HepG2 (cell line): ENCODE measurements at regions not wholly inside any gene's neighbourhood (a gene's known extent, or its start where the extent isn't known, plus 50 kb on each side); places are given as distances from the start of the nearest gene placed in this dataset.

ENCODE experiments used
- ATAC-seq: fragments of 200-7000 bp; cut with Tn5 transposase; 3 replicates; pipeline ENCODE4 v1.9.1; 2020; ENCODE audit warnings: mild to moderate bottlenecking, moderate library complexity
- BruUV-seq: library from RNA; stranded (reverse); fragments of 400-500 nt; replicated peaks from 2 replicates; lab custom pipeline; 2021; lab: Mats Ljungman, UMichigan
- CTCF ChIA-PET: fragments of 300-600 bp; formaldehyde crosslinking; extraction: SDS; loops from one replicate; lab custom pipeline; 2021; ENCODE audit warnings: low total read pairs, inconsistent platforms, low intra/inter-chr PET ratio; lab: Yijun Ruan, JAX
- POLR2A ChIA-PET: fragments of 350-600 bp; sonication (Branson Sonifier 250); formaldehyde crosslinking; loops from one replicate; lab custom pipeline; 2020; ENCODE audit warnings: antibody characterized with exemption, inconsistent platforms; lab: Yijun Ruan, JAX
- DNase-seq: peaks from one replicate; pipeline ENCODE4 v3.0.0-alpha.2; 2015; ENCODE audit warnings: low spot score
- FAIRE-seq: peaks from 3 replicates; lab custom pipeline; 2011; peaks lifted over from hg19 to GRCh38; lab: Jason Lieb, UNC
- H2AFZ ChIP-seq: one replicate; pipeline ENCODE4 v1.6.1; 2011; ENCODE audit warnings: low read length, inconsistent platforms
- H3K27ac ChIP-seq: fragments of 300-600 bp; 3 replicates; pipeline ENCODE4 v1.8.0; 2011; ENCODE audit warnings: mixed run types, mild to moderate bottlenecking, mixed read lengths, low read length, inconsistent platforms; ENCODE audit not compliant: insufficient read depth; ENCODE audit errors: extremely low read length
- H3K27me3 ChIP-seq, 2 experiments: fragments of 200-600 bp in 1 of 2; 2 replicates in 1 of 2; 3 replicates in 1 of 2; pipeline versions ENCODE4 v1.6.0 to v1.8.0; 2011; ENCODE audit warnings: low read length in 2 of 2, mild to moderate bottlenecking in 2 of 2, moderate library complexity in 2 of 2, inconsistent platforms in 1 of 2; ENCODE audit not compliant: insufficient read depth in 2 of 2, control insufficient read depth in 1 of 2
- H3K36me3 ChIP-seq, 2 experiments: fragments of 200-600 bp in 1 of 2; replicated peaks in 1 of 2; 2 replicates in 1 of 2; 3 replicates in 1 of 2; pipeline versions ENCODE4 v1.5.1 to v1.8.0; 2011; ENCODE audit warnings: low read length in 2 of 2, inconsistent platforms in 1 of 2; ENCODE audit not compliant: insufficient read depth in 2 of 2, control insufficient read depth in 1 of 2
- H3K4me1 ChIP-seq: 2 replicates; pipeline ENCODE4 v1.5.1; 2012; ENCODE audit warnings: low read length, inconsistent platforms; ENCODE audit not compliant: insufficient read depth
- H3K4me2 ChIP-seq: 2 replicates; pipeline ENCODE4 v1.6.0; 2011; ENCODE audit warnings: low read depth, low read length, inconsistent platforms
- H3K4me3 ChIP-seq, 3 experiments: fragments of 200-600 bp in 1 of 3; sonication (generic), shearing (Covaris generic) in 1 of 3; replicated peaks in 1 of 3; 2 replicates each; pipeline ENCODE4 v1.5.1; 2011 to 2016; ENCODE audit warnings: low read length in 3 of 3, inconsistent platforms in 2 of 3, low read depth in 2 of 3, mild to moderate bottlenecking in 2 of 3, control low read depth in 1 of 3, mixed read lengths in 1 of 3; ENCODE audit not compliant: insufficient read depth in 1 of 3
- H3K79me2 ChIP-seq: one replicate; pipeline ENCODE4 v1.6.1; 2011; ENCODE audit warnings: low read length, inconsistent platforms; ENCODE audit not compliant: insufficient read depth
- H3K9ac ChIP-seq: 2 replicates; pipeline ENCODE4 v1.6.0; 2011; ENCODE audit warnings: mild to moderate bottlenecking, low read depth, low read length, inconsistent platforms; ENCODE audit not compliant: insufficient read depth
- H3K9me3 ChIP-seq: 2 replicates; pipeline ENCODE4 v1.5.1; 2012; ENCODE audit warnings: mild to moderate bottlenecking, low read length
- H4K20me1 ChIP-seq: 2 replicates; pipeline ENCODE4 v1.6.0; 2011; ENCODE audit warnings: inconsistent platforms, mild to moderate bottlenecking, low read length, moderate library complexity; ENCODE audit not compliant: insufficient read depth
- ATF7 ChIP-seq, 2 experiments: fragments of 450-650 bp in 1 of 2; sonication (generic) in 1 of 2; formaldehyde crosslinking in 1 of 2; IDR thresholded peaks; 2 replicates each; pipeline versions ENCODE4 v1.4.0 to v1.6.1; 2016 to 2020; ENCODE audit warnings: antibody characterized with exemption in 1 of 2, mild to moderate bottlenecking in 1 of 2, missing genetic modification reagents in 1 of 2
- CREB1 ChIP-seq, 2 experiments: fragments of 450-650 bp in 1 of 2; IDR thresholded peaks; 2 replicates each; pipeline ENCODE4 v1.6.1; 2016 to 2017; ENCODE audit warnings: control low read depth in 1 of 2, mild to moderate bottlenecking in 1 of 2, missing compliant biosample characterization in 1 of 2, missing genetic modification characterization in 1 of 2
- ZSCAN25 ChIP-seq: sonication (generic); formaldehyde crosslinking; IDR thresholded peaks from 2 replicates; pipeline ENCODE4 v1.8.0; 2022; ENCODE audit warnings: mild to moderate bottlenecking, missing genetic modification reagents
- ZSCAN9 ChIP-seq: IDR thresholded peaks from 2 replicates; pipeline ENCODE4 v1.6.1; 2016; ENCODE audit warnings: borderline replicate concordance
- WGBS: methylation state at CpG from one replicate; pipeline ENCODE4 v1.1.6; 2017; ENCODE audit warnings: low lambda C conversion rate; 5-methylcytosine and 5-hydroxymethylcytosine counted together
- in situ Hi-C: cut with HindIII; loops from 2 replicates; pipeline ENCODE4 v1.10.0; 2017; ENCODE audit warnings: low pct_unique_long_range_greater_than_20kb; ENCODE audit not compliant: extremely low pct_ligation_motif_present
- intact Hi-C: fragments of 100-400 bp; cut with micrococcal nuclease; formaldehyde crosslinking; loops from one replicate; pipeline ENCODE4 v1.10.0; 2022; ENCODE audit not compliant: unreplicated experiment
- TF ChIP-seq, protein P1 (sequence below): sonication (generic); formaldehyde crosslinking; conservative IDR thresholded peaks from 2 replicates; pipeline ENCODE4 v1.4.0; 2020; ENCODE audit warnings: mild to moderate bottlenecking, missing genetic modification reagents, moderate library complexity
- TF ChIP-seq, protein P2 (sequence below), 2 experiments: sonication (generic) in 1 of 2; formaldehyde crosslinking in 1 of 2; IDR thresholded peaks; 2 replicates each; pipeline versions ENCODE4 v1.4.0 to v1.6.1; 2016 to 2020; ENCODE audit warnings: borderline replicate concordance in 1 of 2, low read depth in 1 of 2, mild to moderate bottlenecking in 1 of 2, missing genetic modification reagents in 1 of 2

DNA sequence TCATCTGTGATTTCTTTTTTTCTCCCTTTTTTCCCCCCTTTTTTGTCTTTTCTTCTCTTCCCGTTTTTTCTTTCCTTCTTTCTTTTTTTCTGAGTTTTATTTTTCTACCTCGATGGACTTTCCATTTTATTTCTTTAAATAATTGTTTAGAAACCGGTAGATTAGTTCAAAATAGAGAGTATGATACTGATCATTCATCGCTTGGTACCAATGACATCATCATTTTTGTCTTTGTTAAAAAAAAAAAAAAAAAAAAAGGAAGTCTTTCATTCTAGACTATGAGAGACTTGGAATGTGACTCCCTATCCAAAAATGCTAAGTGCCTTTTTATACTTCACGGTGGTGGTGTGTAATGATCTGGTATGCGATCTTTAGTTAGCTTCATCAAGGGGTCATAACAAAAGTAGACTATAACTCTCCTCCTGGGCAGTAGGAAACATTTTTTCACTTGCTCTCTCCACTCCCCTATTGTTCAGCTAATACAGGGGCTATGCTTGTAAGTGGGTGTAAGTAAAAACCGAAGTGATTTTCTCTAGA lies 1517.5 kb upstream of the ZEB2 start:
- H3K4me2 ChIP-seq: no peak overlapping the region
- in situ Hi-C loops (no loop called here), intact Hi-C loops (no loop called here)
- DNase-seq: no peak
- CTCF ChIA-PET: no interaction called here
- no peak overlapping the region for H3K27ac ChIP-seq
- 22% methylated on average over 7 of the region's 7 CpGs for WGBS
- H3K4me3 ChIP-seq: no peak overlapping the region
- TF ChIP-seq ZSCAN9: no peak
- TF ChIP-seq ATF7 (IDR thresholded peaks at IDR 0.05): peak; percentile 96
- TF ChIP-seq ATF7 (CRISPR knock-in tag; IDR thresholded peaks at IDR 0.05): no peak
- 0 out of 2 replicates have a peak, but pooled peaks have one; percentile 17 for TF ChIP-seq CREB1 (IDR thresholded peaks at IDR 0.05)
- no peak for TF ChIP-seq CREB1 (CRISPR knock-in tag; IDR thresholded peaks at IDR 0.05)
- TF ChIP-seq, protein P1, sequence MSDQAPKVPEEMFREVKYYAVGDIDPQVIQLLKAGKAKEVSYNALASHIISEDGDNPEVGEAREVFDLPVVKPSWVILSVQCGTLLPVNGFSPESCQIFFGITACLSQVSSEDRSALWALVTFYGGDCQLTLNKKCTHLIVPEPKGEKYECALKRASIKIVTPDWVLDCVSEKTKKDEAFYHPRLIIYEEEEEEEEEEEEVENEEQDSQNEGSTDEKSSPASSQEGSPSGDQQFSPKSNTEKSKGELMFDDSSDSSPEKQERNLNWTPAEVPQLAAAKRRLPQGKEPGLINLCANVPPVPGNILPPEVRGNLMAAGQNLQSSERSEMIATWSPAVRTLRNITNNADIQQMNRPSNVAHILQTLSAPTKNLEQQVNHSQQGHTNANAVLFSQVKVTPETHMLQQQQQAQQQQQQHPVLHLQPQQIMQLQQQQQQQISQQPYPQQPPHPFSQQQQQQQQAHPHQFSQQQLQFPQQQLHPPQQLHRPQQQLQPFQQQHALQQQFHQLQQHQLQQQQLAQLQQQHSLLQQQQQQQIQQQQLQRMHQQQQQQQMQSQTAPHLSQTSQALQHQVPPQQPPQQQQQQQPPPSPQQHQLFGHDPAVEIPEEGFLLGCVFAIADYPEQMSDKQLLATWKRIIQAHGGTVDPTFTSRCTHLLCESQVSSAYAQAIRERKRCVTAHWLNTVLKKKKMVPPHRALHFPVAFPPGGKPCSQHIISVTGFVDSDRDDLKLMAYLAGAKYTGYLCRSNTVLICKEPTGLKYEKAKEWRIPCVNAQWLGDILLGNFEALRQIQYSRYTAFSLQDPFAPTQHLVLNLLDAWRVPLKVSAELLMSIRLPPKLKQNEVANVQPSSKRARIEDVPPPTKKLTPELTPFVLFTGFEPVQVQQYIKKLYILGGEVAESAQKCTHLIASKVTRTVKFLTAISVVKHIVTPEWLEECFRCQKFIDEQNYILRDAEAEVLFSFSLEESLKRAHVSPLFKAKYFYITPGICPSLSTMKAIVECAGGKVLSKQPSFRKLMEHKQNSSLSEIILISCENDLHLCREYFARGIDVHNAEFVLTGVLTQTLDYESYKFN: no peak
- TF ChIP-seq, protein P2, sequence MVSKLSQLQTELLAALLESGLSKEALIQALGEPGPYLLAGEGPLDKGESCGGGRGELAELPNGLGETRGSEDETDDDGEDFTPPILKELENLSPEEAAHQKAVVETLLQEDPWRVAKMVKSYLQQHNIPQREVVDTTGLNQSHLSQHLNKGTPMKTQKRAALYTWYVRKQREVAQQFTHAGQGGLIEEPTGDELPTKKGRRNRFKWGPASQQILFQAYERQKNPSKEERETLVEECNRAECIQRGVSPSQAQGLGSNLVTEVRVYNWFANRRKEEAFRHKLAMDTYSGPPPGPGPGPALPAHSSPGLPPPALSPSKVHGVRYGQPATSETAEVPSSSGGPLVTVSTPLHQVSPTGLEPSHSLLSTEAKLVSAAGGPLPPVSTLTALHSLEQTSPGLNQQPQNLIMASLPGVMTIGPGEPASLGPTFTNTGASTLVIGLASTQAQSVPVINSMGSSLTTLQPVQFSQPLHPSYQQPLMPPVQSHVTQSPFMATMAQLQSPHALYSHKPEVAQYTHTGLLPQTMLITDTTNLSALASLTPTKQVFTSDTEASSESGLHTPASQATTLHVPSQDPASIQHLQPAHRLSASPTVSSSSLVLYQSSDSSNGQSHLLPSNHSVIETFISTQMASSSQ (IDR thresholded peaks at IDR 0.05; ENCODE audit: low read depth): no peak
- TF ChIP-seq, protein P2 (CRISPR knock-in tag; IDR thresholded peaks at IDR 0.05; ENCODE audit: borderline replicate concordance): no peak
- TF ChIP-seq ZSCAN25 (CRISPR knock-in tag): no peak
- no peaks in the 10 kb centered on the region for H3K36me3 ChIP-seq
- BruUV-seq: no TSS peak
- no peaks in the 10 kb centered on the region for H4K20me1 ChIP-seq
- H3K9ac ChIP-seq: no peak overlapping the region
- POLR2A ChIA-PET: no interaction called here
- no peaks in the 10 kb centered on the region for H3K27me3 ChIP-seq
- H3K79me2 ChIP-seq: no peaks in the 10 kb centered on the region
- FAIRE-seq: no peak
- no peak for ATAC-seq
- H2AFZ ChIP-seq: no peak overlapping the region
- no peaks in the 10 kb centered on the region for H3K4me1 ChIP-seq
- no peaks in the 10 kb centered on the region for H3K9me3 ChIP-seq
